Type B pancreatic cell (in vitro differentiated cells): ENCODE measurements at regions not wholly inside any gene's neighbourhood (a gene's known extent, or its start where the extent isn't known, plus 50 kb on each side); places are given as distances from the start of the nearest gene placed in this dataset.

Experiments
- DNase-seq: peaks from one replicate; pipeline ENCODE4 v3.0.0; 2021; ENCODE audit warnings: mixed read lengths; ENCODE audit not compliant: unreplicated experiment; ENCODE audit errors: extremely low spot score
- H3K27ac Mint-ChIP-seq: 2 replicates; pipeline ENCODE4 v1.8.0; 2021; ENCODE audit warnings: mild to moderate bottlenecking, mixed read lengths
- H3K27me3 Mint-ChIP-seq: 2 replicates; pipeline ENCODE4 v1.8.0; 2021; ENCODE audit warnings: mixed read lengths
- H3K36me3 Mint-ChIP-seq: 2 replicates; pipeline ENCODE4 v1.8.0; 2021; ENCODE audit warnings: mixed read lengths
- H3K4me1 Mint-ChIP-seq: one replicate; pipeline ENCODE4 v1.8.0; 2021; ENCODE audit warnings: mixed read lengths; ENCODE audit not compliant: unreplicated experiment
- H3K4me3 Mint-ChIP-seq: 2 replicates; pipeline ENCODE4 v1.8.0; 2021; ENCODE audit warnings: mild to moderate bottlenecking, mixed read lengths
- H3K9me3 Mint-ChIP-seq: 2 replicates; pipeline ENCODE4 v1.8.0; 2021; ENCODE audit warnings: mixed read lengths
- CTCF ChIP-seq: fragments of 200-600 bp; sonication (generic); conservative IDR thresholded peaks from 2 replicates; pipeline ENCODE4 v1.5.0; 2021; ENCODE audit warnings: antibody characterized with exemption, mild to moderate bottlenecking

- peak; percentile 42 for TF ChIP-seq CTCF
- no peak for DNase-seq
- Mint-ChIP-seq H3K4me1 (no peaks in the 10 kb centered on the region), H3K27me3 (no peaks in the 10 kb centered on the region), H3K36me3 (no peaks in the 10 kb centered on the region), H3K9me3 (no peaks in the 10 kb centered on the region), H3K27ac (no peak overlapping the region), H3K4me3 (no peak overlapping the region)
These were observed 97.4 kb upstream of the SGIP1 start for GRCh38 chr1:66436378-66437135.

DNA sequence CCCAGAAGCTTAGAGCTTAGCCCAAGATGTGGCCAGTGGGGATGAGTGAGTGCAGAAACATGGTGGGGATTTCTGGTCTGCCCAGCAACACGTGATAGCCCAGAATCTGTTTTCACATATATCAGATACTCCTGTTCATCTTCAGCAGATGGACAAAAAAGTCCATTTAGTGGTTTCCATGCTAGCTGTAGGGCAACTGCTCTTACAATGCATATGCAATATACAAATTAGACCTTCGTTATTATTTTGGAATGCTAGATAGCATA lies 96.9 kb upstream of the SGIP1 start:
- Mint-ChIP-seq H3K36me3 (no peaks in the 10 kb centered on the region), H3K9me3 (no peaks in the 10 kb centered on the region), H3K27me3 (no peaks in the 10 kb centered on the region), H3K27ac (no peak overlapping the region), H3K4me1 (no peaks in the 10 kb centered on the region), H3K4me3 (no peak overlapping the region)
- no peak for DNase-seq
- TF ChIP-seq CTCF, result no peak

- Mint-ChIP-seq H3K4me3 (no peak overlapping the region), H3K4me1 (no peaks in the 10 kb centered on the region), H3K36me3 (no peaks in the 10 kb centered on the region), H3K9me3 (no peaks in the 10 kb centered on the region), H3K27me3 (no peaks in the 10 kb centered on the region), H3K27ac (no peak overlapping the region)
- no peak for DNase-seq
- no peak for TF ChIP-seq CTCF
These were observed 95.9 kb upstream of the SGIP1 start for GRCh38 chr1:66438062-66438461.

GRCh38 chr1:66438501-66438900 lies 95.5 kb upstream of the SGIP1 start:
- no peaks in the 10 kb centered on the region for H3K4me1 Mint-ChIP-seq
- TF ChIP-seq CTCF, result no peak
- no peak for DNase-seq
- no peak overlapping the region for H3K27ac Mint-ChIP-seq
- H3K9me3 Mint-ChIP-seq, result no peaks in the 10 kb centered on the region
- no peaks in the 10 kb centered on the region for H3K27me3 Mint-ChIP-seq
- no peaks in the 10 kb centered on the region for H3K36me3 Mint-ChIP-seq
- H3K4me3 Mint-ChIP-seq, result no peak overlapping the region

DNA sequence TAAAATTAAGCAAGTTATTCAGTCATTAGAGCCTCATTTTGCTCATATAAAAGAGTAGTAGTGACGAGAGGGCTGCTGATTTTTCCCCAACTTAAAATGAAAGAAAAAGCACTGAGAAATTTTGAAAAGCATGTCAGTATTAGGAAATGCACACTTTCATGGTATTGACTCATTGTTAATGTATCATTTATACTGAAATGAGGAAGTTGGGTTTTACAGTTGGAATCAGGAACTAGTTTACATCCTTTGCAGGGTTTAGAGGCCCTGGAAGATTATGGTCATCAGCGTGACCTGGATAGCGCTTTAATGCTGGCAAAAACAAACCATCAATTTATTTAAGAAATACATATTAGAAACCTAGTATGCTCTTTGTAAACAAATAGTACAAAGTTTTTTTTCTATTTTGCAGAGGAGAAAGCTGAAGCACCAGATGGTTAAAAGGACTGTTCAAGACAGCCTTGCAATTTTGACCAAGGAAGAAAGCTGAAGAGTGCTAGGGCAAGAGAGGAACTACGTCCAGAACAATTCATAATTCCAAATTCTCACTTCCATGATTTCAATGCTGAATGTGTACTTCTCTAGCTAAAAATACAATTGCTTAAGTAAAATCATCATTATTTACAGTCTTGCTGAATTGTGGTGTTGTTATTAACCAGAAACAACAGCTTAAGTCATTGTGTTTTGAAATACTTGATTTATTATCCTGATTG lies 94.8 kb upstream of the SGIP1 start:
- H3K9me3 Mint-ChIP-seq, result no peaks in the 10 kb centered on the region
- H3K4me1 Mint-ChIP-seq, result no peaks in the 10 kb centered on the region
- no peak for DNase-seq
- H3K4me3 Mint-ChIP-seq, result no peak overlapping the region
- H3K27ac Mint-ChIP-seq, result no peak overlapping the region
- no peak for TF ChIP-seq CTCF
- H3K36me3 Mint-ChIP-seq, result no peaks in the 10 kb centered on the region
- no peaks in the 10 kb centered on the region for H3K27me3 Mint-ChIP-seq
